GM19463 (cell line): ENCODE measurements at regions not wholly inside any gene's neighbourhood (a gene's known extent, or its start where the extent isn't known, plus 50 kb on each side); places are given as distances from the start of the nearest gene placed in this dataset.
A peak's percentile ranks its signal among the peaks of the same experiment; 100 is the strongest.

Experiments
- ATAC-seq: cut with Tn5 transposase; IDR thresholded peaks from one replicate; pipeline ENCODE4 v1.9.1; 2021; ENCODE audit warnings: mild to moderate bottlenecking, moderate library complexity; ENCODE audit not compliant: unreplicated experiment

GRCh38 chr3:28726840-28727239 lies 378.2 kb upstream of the AZI2 start:
- ATAC-seq, result peak; percentile 92

DNA sequence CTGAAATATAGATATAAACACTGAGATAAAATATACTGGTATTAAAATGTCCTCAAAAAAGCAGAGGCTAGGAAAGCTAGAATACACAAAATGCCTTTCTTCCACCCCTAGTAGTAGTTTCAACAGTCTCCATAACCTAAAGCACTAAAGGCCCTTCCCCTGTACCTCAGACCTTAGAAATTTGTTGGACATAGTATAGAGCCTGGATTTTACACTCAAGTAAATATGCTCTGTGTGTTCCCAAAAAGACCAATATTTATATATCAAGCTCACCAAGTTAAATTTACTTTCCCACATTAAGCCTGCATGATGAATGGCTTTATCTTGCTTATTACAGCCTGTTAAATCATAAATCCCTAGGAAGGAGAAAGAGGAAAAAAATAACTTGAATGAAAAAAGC lies 378.7 kb upstream of the AZI2 start:
- ATAC-seq, result no peak

GRCh38 chr3:28738425-28738824 lies 389.8 kb upstream of the AZI2 start:
- no peak for ATAC-seq

- ATAC-seq, result no peak
These were observed 391.0 kb upstream of the AZI2 start for GRCh38 chr3:28739647-28740046.

DNA sequence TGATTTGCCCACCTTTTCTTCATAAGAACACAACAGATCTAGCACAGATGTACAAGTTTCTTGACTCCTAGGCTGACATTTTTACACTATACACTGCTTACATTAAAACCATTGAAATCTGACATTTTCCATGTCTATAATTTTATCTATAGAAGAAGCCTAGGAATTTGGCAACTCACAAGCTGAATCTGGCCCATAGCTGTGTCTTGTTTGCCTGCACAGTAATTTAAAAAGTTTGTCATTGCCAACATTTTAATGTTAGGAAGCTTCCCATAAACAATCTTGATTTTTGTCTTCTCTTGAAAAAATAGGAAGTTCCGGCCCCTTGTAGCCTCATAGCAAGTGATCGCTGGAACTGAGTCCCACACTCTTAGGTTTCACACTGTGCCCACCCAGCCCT lies 394.6 kb upstream of the AZI2 start:
- no peak for ATAC-seq

- ATAC-seq, result no peak
These were observed 395.2 kb upstream of the AZI2 start for GRCh38 chr3:28743831-28744230.

DNA sequence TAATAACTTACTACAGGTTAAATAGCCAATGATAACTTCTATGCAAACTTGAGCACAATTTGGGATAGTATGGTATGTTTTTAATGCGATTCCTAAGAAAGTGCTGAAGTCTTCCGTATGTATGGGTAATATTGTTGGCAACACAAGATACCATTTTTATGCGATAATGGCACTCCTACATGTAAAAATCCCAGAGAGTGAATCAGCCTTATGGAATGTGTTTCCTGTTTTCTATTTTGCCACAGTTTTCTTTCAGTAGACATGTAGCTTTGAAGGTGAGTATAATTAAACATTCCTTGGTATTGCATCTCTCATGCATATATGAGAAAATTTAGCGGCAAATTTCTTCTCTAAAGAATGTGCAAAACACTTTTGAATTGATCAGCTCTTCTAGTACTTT lies 396.8 kb upstream of the AZI2 start:
- no peak for ATAC-seq

DNA sequence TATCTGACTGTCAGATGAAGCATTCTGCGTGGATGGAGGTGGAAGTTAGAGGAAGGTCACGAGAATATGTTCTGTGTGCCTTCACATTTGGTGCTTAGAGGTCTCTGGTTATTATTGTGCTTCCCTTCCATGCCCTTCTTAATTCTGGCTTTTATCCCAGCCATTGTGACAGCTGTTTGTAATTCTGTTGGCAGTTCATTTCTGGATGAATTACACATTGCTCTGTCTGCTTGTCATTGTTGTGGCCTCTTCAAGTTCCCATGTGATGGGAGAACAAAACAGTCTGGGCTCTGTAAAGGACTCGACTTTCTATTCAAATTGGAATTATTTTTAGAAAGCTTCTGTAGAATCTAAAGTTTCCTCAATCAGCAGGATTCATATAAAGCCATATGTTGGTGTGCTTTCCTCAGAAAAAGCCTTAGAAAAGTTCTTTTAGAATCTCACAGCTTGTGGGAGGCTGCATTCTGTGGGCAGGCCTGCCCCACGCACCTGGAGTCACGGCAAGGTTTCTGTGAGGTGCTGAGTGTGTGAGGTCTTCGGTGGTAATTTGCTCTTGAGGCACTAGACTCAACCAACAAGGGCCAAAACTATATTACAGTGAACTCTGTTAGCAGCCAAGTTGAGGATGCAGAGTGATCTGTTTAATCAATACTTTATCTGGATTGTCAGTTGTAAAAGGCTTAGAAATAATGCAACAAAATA lies 397.4 kb upstream of the AZI2 start:
- no peak for ATAC-seq

DNA sequence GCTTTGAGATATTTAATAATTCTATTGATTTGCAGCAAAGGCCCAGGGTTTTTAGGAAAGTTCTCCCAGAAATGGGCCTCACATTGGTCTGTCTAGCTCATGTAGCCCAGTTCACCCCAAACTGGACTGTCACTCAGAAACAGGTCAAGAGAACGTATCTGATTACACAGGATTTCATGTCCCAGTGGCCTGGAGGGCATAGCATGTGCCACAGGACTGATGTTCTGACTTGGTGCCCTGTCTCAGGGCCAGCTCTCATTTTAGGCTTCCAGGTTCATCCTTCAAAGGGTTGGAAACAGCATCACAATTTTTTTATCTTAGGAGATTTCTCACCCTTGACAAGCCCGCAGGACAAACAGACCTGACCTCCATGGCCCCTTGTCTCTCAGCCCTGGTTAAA lies 398.4 kb upstream of the AZI2 start:
- ATAC-seq, result no peak

- ATAC-seq, result no peak
These were observed 403.2 kb upstream of the AZI2 start for GRCh38 chr3:28751864-28752263.

GRCh38 chr3:28752290-28752689 lies 403.7 kb upstream of the AZI2 start:
- ATAC-seq, result no peak

DNA sequence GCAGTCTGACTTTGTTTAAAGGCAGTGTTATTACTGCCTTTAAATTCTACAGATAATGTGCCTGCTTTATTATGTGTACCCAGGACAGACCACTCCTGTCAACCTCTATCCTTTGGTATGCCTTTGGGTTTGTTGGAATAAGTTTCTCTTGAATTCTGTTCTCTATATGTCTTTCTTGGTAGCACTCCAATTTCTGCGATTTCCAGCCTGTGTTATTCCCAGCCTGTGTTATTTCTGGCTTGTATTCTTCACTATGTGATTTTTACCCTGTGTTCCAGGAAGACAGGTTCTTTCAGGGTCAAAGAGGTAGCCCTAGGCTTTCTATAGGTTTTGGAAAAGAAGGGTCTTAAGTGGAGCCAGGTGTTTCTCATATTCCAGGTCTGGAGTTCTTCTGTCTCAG lies 407.4 kb upstream of the AZI2 start:
- no peak for ATAC-seq

- no peak for ATAC-seq
These were observed 409.5 kb upstream of the AZI2 start for GRCh38 chr3:28758115-28758514.

DNA sequence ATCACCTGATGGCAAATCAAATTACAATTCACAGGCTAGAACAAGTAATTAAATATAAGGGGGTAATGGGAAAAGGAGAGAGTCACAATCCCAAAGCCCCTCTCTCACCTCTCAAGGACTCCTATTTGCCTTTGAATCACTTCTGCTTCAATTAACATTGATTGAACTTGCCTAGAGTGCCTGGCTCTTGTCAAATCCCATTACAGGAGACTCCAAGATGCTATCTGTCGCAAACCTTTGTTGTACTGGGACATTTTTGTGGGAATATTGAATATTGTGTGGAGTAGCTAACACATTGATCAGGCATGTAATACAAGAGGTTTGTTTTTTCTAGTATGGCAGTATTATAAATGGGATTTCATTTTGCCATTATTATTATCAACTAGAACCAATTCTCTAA lies 412.8 kb upstream of the AZI2 start:
- ATAC-seq, result no peak

- ATAC-seq, result no peak
These were observed 416.6 kb upstream of the AZI2 start for GRCh38 chr3:28765194-28765593.

GRCh38 chr3:28768439-28768838 lies 419.8 kb upstream of the AZI2 start:
- ATAC-seq, result no peak

GRCh38 chr3:28777806-28778475 lies 429.3 kb upstream of the AZI2 start:
- ATAC-seq, result no peak

GRCh38 chr3:28780480-28780879 lies 431.9 kb upstream of the AZI2 start:
- ATAC-seq, result no peak

GRCh38 chr3:28781053-28781452 lies 432.4 kb upstream of the AZI2 start:
- no peak for ATAC-seq

GRCh38 chr3:28786446-28786845 lies 437.8 kb upstream of the AZI2 start:
- ATAC-seq, result no peak

DNA sequence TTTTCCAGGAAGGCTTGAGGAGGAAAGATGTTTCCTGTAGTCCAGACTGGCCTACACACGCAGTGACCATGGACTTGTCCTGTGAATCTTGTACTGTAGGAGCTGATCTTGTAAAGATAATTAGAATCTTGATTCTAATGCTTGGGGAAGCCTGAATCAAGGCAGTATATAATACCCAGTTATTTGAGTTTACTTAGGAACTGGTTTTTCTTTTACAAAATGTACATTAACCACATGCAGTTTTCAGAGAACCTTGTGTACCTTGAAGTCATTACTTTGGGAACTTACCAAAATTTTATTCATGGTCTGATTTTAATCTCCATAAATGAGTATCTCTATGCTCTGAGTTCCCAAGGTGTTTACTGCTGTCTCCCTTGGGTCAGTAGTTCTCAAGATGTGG lies 439.9 kb upstream of the AZI2 start:
- ATAC-seq, result no peak

GRCh38 chr3:28791713-28792255 lies 443.2 kb upstream of the AZI2 start:
- ATAC-seq, result no peak

DNA sequence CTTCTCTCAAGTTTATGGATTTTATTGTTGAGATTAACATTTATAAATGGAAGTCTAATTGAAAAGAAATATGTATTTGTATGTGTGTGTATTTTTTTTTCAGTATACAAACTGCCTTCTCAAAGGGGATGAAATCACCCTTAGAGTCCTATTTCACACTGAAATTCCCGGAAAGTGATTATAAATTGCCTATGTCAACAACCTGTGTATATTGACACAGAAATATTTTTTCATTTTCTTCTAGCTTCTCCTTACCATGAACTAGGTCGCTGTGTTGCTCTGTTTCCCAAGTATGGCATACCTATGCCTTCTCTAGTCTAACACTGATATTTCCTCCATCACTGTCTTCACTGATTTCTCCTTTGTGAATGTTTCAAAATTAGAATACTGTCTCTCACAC lies 444.0 kb upstream of the AZI2 start:
- no peak for ATAC-seq
